SK-N-SH treated with all-trans-retinoic acid at 6 μM for 48 hours (cell line): ENCODE measurements at regions not wholly inside any gene's neighbourhood (a gene's known extent, or its start where the extent isn't known, plus 50 kb on each side); places are given as distances from the start of the nearest gene placed in this dataset.

Experiments used
- ARNTL ChIP-seq: fragments of 450-650 bp; formaldehyde crosslinking; IDR thresholded peaks from 2 replicates; pipeline ENCODE4 v1.5.0; 2020; ENCODE audit warnings: low read depth, mild to moderate bottlenecking, moderate library complexity, borderline replicate concordance
- BACH2 ChIP-seq: fragments of 250-450 bp; sonication (Bioruptor Pico); IDR thresholded peaks from 2 replicates; pipeline ENCODE4 v1.9.0; 2021; ENCODE audit warnings: mild to moderate bottlenecking, borderline replicate concordance
- ESRRG ChIP-seq: fragments of 250-450 bp; sonication (Bioruptor Pico); IDR thresholded peaks from 2 replicates; pipeline ENCODE4 v1.6.1; 2021; ENCODE audit warnings: mild to moderate bottlenecking
- PPARA ChIP-seq: fragments of 250-450 bp; sonication (Bioruptor Pico); IDR thresholded peaks from 2 replicates; pipeline ENCODE4 v1.5.0; 2020; ENCODE audit warnings: mild to moderate bottlenecking, borderline replicate concordance
- RARB ChIP-seq: fragments of 250-450 bp; sonication (Bioruptor Pico); IDR thresholded peaks from 2 replicates; pipeline ENCODE4 v1.8.0; 2021; ENCODE audit warnings: mild to moderate bottlenecking, moderate library complexity
- SNAI2 ChIP-seq: fragments of 250-450 bp; sonication (Bioruptor Pico); IDR thresholded peaks from 2 replicates; pipeline ENCODE4 v1.5.0; 2020; ENCODE audit warnings: mild to moderate bottlenecking, moderate library complexity
- TOX ChIP-seq: fragments of 250-450 bp; sonication (Bioruptor Pico); IDR thresholded peaks from 2 replicates; pipeline ENCODE4 v1.8.0; 2021; ENCODE audit warnings: mild to moderate bottlenecking, moderate library complexity, borderline replicate concordance
- ZFP3 ChIP-seq: fragments of 250-450 bp; sonication (Bioruptor Pico); IDR thresholded peaks from 2 replicates; pipeline ENCODE4 v1.5.0; 2020; ENCODE audit warnings: mild to moderate bottlenecking, moderate library complexity
- ZNF70 ChIP-seq: fragments of 450-650 bp; formaldehyde crosslinking; IDR thresholded peaks from 2 replicates; pipeline ENCODE4 v1.5.0; 2020; ENCODE audit warnings: mild to moderate bottlenecking, moderate library complexity
- TF ChIP-seq, protein P1 (sequence below): fragments of 250-450 bp; sonication (Bioruptor Pico); IDR thresholded peaks from 2 replicates; pipeline ENCODE4 v1.8.0; 2020; ENCODE audit warnings: mild to moderate bottlenecking, moderate library complexity, borderline replicate concordance

GRCh38 chr15:91699741-91700140, 153.8 kb upstream of the SLCO3A1 start:
- no peak for TF ChIP-seq PPARA (CRISPR knock-in tag)
- no peak for TF ChIP-seq SNAI2 (CRISPR knock-in tag)
- TF ChIP-seq ZNF70 (CRISPR knock-in tag): no peak
- no peak for TF ChIP-seq TOX
- no peak for TF ChIP-seq RARB (CRISPR knock-in tag)
- TF ChIP-seq ARNTL (CRISPR knock-in tag): no peak
- no peak for TF ChIP-seq BACH2 (CRISPR knock-in tag)
- TF ChIP-seq, protein P1, sequence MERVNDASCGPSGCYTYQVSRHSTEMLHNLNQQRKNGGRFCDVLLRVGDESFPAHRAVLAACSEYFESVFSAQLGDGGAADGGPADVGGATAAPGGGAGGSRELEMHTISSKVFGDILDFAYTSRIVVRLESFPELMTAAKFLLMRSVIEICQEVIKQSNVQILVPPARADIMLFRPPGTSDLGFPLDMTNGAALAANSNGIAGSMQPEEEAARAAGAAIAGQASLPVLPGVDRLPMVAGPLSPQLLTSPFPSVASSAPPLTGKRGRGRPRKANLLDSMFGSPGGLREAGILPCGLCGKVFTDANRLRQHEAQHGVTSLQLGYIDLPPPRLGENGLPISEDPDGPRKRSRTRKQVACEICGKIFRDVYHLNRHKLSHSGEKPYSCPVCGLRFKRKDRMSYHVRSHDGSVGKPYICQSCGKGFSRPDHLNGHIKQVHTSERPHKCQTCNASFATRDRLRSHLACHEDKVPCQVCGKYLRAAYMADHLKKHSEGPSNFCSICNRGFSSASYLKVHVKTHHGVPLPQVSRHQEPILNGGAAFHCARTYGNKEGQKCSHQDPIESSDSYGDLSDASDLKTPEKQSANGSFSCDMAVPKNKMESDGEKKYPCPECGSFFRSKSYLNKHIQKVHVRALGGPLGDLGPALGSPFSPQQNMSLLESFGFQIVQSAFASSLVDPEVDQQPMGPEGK: no peak
- TF ChIP-seq ZFP3: no peak
- TF ChIP-seq ESRRG: no peak
